ENCODE measurements at regions not wholly inside any gene's neighbourhood (a gene's known extent, or its start where the extent isn't known, plus 50 kb on each side); places are given as distances from the start of the nearest gene placed in this dataset.

DNA sequence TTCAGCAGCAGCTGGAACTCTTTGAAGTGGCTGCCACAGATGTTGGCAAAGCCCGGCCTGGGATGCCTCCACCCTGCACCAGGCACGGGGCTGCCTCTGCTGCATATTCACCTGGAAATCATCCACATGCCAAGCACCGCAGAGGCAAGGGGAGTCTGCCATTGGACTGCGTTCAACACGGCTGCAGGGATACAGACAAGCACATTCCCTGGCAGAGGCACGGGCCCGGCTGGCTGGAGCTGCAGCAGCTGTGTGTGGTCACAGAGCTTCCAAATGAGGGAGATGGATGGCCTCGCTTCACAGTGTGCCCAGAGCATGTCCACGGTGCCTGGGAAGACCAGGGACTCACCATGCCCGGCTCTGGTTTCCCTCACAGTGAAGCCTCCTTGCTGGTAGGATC lies 1378.9 kb downstream of the TBC1D22A start (continued):
- no peak for TF ChIP-seq CTCF (conservative IDR thresholded peaks at IDR 0.05; ENCODE audit: low read depth in 2 of 2)
- TF ChIP-seq CREB1 (CRISPR knock-in tag; IDR thresholded peaks at IDR 0.05; ENCODE audit: low read depth): no peak
- TF ChIP-seq NANOG (IDR thresholded peaks at IDR 0.05; ENCODE audit: borderline replicate concordance): no peak
- no peak for TF ChIP-seq JUNB (IDR thresholded peaks at IDR 0.05; ENCODE audit: unreplicated experiment)
- TF ChIP-seq EZH2 (IDR thresholded peaks at IDR 0.05; ENCODE audit: low read depth, unreplicated experiment): no peak

DNA sequence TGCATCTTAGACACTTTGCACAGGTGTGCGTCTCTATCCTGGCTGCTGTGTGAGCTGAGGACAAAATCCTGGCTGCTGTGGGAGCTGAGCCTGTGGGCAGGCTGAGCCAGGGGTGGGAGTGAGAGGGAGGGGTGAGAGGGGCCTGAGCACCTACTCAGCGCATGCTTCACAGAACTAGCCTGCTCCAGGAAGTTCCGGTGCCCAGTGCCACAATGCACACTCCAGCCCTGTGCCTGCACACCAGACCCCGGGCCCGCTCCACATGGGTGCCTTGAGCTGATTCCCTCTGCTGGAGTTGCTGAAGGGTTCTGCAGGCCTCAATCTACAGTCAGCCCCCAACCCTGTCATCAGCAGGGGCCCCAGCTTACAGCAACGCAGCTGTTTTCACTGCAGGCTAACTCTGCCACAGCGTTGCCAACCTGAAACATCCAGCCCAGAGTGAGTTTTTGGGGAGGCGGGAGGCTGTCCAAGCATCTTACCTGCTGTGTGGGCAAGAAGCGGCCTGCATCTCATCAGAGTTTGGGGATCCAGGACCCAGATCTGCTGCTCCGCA lies 1377.9 kb downstream of the TBC1D22A start:
- no peak overlapping the region for H3K4me2 ChIP-seq
- H4K20me1 ChIP-seq (replicated peaks; ENCODE audit: insufficient read depth): no peaks in the 10 kb centered on the region
- no peaks in the 10 kb centered on the region; the same call in 1 of the 2 replicates for H3K36me3 ChIP-seq (ENCODE audit: insufficient read depth)
- no peak overlapping the region for H2AFZ ChIP-seq
- Mint-ChIP-seq H3K9me3 (no peaks in the 10 kb centered on the region; the same call in 2 of the 3 replicates), H3K27me3 (ENCODE audit: insufficient read depth, low read depth, poor library complexity) (peaks cover 9% of the 10 kb centered on the region), H3K27ac (no peak overlapping the region), H3K4me1 (peaks cover 5% of the 10 kb centered on the region), H3K4me3 (no peak overlapping the region), H3K36me3 (ENCODE audit: low read depth) (no peaks in the 10 kb centered on the region)
- no peaks in the 10 kb centered on the region for H3K9me2 ChIP-seq (ENCODE audit: insufficient read depth)
- DNase-seq (ENCODE audit: low spot score) (no peak), ATAC-seq (no peak)
- no peaks in the 10 kb centered on the region for H3F3A ChIP-seq (replicated peaks; ENCODE audit: low read depth)
- no peaks in the 10 kb centered on the region for H3K4me1 ChIP-seq (ENCODE audit: insufficient read depth)
- H3K4me3 ChIP-seq: no peak overlapping the region
- H3K27me3 ChIP-seq (ENCODE audit: insufficient read depth): no peaks in the 10 kb centered on the region
- H3K79me2 ChIP-seq (replicated peaks; ENCODE audit: insufficient read depth): no peaks in the 10 kb centered on the region
- H3K27ac ChIP-seq (ENCODE audit: low read depth): no peak overlapping the region
- TF ChIP-seq, protein P1, sequence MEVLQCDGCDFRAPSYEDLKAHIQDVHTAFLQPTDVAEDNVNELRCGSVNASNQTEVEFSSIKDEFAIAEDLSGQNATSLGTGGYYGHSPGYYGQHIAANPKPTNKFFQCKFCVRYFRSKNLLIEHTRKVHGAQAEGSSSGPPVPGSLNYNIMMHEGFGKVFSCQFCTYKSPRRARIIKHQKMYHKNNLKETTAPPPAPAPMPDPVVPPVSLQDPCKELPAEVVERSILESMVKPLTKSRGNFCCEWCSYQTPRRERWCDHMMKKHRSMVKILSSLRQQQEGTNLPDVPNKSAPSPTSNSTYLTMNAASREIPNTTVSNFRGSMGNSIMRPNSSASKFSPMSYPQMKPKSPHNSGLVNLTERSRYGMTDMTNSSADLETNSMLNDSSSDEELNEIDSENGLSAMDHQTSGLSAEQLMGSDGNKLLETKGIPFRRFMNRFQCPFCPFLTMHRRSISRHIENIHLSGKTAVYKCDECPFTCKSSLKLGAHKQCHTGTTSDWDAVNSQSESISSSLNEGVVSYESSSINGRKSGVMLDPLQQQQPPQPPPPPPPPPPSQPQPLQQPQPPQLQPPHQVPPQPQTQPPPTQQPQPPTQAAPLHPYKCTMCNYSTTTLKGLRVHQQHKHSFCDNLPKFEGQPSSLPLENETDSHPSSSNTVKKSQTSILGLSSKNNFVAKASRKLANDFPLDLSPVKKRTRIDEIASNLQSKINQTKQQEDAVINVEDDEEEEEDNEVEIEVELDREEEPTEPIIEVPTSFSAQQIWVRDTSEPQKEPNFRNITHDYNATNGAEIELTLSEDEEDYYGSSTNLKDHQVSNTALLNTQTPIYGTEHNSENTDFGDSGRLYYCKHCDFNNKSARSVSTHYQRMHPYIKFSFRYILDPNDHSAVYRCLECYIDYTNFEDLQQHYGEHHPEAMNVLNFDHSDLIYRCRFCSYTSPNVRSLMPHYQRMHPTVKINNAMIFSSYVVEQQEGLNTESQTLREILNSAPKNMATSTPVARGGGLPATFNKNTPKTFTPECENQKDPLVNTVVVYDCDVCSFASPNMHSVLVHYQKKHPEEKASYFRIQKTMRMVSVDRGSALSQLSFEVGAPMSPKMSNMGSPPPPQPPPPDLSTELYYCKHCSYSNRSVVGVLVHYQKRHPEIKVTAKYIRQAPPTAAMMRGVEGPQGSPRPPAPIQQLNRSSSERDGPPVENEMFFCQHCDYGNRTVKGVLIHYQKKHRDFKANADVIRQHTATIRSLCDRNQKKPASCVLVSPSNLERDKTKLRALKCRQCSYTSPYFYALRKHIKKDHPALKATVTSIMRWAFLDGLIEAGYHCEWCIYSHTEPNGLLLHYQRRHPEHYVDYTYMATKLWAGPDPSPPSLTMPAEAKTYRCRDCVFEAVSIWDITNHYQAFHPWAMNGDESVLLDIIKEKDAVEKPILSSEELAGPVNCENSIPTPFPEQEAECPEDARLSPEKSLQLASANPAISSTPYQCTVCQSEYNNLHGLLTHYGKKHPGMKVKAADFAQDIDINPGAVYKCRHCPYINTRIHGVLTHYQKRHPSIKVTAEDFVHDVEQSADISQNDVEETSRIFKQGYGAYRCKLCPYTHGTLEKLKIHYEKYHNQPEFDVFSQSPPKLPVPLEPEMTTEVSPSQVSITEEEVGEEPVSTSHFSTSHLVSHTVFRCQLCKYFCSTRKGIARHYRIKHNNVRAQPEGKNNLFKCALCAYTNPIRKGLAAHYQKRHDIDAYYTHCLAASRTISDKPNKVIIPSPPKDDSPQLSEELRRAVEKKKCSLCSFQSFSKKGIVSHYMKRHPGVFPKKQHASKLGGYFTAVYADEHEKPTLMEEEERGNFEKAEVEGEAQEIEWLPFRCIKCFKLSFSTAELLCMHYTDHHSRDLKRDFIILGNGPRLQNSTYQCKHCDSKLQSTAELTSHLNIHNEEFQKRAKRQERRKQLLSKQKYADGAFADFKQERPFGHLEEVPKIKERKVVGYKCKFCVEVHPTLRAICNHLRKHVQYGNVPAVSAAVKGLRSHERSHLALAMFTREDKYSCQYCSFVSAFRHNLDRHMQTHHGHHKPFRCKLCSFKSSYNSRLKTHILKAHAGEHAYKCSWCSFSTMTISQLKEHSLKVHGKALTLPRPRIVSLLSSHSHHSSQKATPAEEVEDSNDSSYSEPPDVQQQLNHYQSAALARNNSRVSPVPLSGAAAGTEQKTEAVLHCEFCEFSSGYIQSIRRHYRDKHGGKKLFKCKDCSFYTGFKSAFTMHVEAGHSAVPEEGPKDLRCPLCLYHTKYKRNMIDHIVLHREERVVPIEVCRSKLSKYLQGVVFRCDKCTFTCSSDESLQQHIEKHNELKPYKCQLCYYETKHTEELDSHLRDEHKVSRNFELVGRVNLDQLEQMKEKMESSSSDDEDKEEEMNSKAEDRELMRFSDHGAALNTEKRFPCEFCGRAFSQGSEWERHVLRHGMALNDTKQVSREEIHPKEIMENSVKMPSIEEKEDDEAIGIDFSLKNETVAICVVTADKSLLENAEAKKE (CRISPR knock-in tag; IDR thresholded peaks at IDR 0.05): no peak
- TF ChIP-seq, protein P2, sequence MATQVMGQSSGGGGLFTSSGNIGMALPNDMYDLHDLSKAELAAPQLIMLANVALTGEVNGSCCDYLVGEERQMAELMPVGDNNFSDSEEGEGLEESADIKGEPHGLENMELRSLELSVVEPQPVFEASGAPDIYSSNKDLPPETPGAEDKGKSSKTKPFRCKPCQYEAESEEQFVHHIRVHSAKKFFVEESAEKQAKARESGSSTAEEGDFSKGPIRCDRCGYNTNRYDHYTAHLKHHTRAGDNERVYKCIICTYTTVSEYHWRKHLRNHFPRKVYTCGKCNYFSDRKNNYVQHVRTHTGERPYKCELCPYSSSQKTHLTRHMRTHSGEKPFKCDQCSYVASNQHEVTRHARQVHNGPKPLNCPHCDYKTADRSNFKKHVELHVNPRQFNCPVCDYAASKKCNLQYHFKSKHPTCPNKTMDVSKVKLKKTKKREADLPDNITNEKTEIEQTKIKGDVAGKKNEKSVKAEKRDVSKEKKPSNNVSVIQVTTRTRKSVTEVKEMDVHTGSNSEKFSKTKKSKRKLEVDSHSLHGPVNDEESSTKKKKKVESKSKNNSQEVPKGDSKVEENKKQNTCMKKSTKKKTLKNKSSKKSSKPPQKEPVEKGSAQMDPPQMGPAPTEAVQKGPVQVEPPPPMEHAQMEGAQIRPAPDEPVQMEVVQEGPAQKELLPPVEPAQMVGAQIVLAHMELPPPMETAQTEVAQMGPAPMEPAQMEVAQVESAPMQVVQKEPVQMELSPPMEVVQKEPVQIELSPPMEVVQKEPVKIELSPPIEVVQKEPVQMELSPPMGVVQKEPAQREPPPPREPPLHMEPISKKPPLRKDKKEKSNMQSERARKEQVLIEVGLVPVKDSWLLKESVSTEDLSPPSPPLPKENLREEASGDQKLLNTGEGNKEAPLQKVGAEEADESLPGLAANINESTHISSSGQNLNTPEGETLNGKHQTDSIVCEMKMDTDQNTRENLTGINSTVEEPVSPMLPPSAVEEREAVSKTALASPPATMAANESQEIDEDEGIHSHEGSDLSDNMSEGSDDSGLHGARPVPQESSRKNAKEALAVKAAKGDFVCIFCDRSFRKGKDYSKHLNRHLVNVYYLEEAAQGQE (IDR thresholded peaks at IDR 0.05; ENCODE audit: unreplicated experiment): no peak
- no peak for TF ChIP-seq NANOG (IDR thresholded peaks at IDR 0.05; ENCODE audit: borderline replicate concordance)
- no peak for TF ChIP-seq ZNF114 (CRISPR knock-in tag; IDR thresholded peaks at IDR 0.05)
- no peak for TF ChIP-seq CREB1 (CRISPR knock-in tag; IDR thresholded peaks at IDR 0.05; ENCODE audit: low read depth)
- TF ChIP-seq POLR2AphosphoS5 (IDR thresholded peaks at IDR 0.05; ENCODE audit: low read depth): no peak

All from GM23338 (cell line).